HepG2 (cell line): ENCODE measurements at regions not wholly inside any gene's neighbourhood (a gene's known extent, or its start where the extent isn't known, plus 50 kb on each side); places are given as distances from the start of the nearest gene placed in this dataset.

Source experiments
- ARID4A ChIP-seq: sonication (generic); formaldehyde crosslinking; IDR thresholded peaks from 2 replicates; pipeline ENCODE4 v1.5.0; 2020; ENCODE audit warnings: mild to moderate bottlenecking, missing genetic modification reagents, borderline replicate concordance
- BRCA1 ChIP-seq: sonication (generic); formaldehyde crosslinking; IDR thresholded peaks from 2 replicates; pipeline ENCODE4 v1.4.0; 2020; ENCODE audit warnings: missing genetic modification reagents
- CENPX ChIP-seq: sonication (generic); formaldehyde crosslinking; IDR thresholded peaks from 2 replicates; pipeline ENCODE4 v1.9.0; 2021; ENCODE audit warnings: mild to moderate bottlenecking, missing genetic modification reagents, moderate library complexity
- MAFF ChIP-seq: IDR thresholded peaks from 2 replicates; pipeline ENCODE4 v1.6.1; 2011; ENCODE audit warnings: low read depth, low read length, improper control_type of control experiment
- MED8 ChIP-seq: sonication (generic); formaldehyde crosslinking; IDR thresholded peaks from 2 replicates; pipeline ENCODE4 v1.8.1; 2023; ENCODE audit warnings: mild to moderate bottlenecking, missing genetic modification reagents; ENCODE audit not compliant: insufficient replicate concordance
- MXD4 ChIP-seq: IDR thresholded peaks from 2 replicates; pipeline ENCODE4 v1.6.1; 2016; ENCODE audit warnings: mild to moderate bottlenecking, missing biosample characterization, missing genetic modification reagents
- NBN ChIP-seq: fragments of 450-650 bp; conservative IDR thresholded peaks from 2 replicates; pipeline ENCODE4 v1.6.1; 2017
- PHF8 ChIP-seq: sonication (generic); formaldehyde crosslinking; IDR thresholded peaks from 2 replicates; pipeline ENCODE4 v1.5.0; 2020; ENCODE audit warnings: missing genetic modification reagents
- SAFB2 ChIP-seq: sonication (generic); formaldehyde crosslinking; IDR thresholded peaks from 2 replicates; pipeline ENCODE4 v1.5.1; 2020; ENCODE audit warnings: missing genetic modification reagents, low read depth, mild to moderate bottlenecking, borderline replicate concordance
- TAF15 ChIP-seq: fragments of 200-400 bp; formaldehyde crosslinking; IDR thresholded peaks from one replicate; pipeline ENCODE4 v1.6.1; 2018; ENCODE audit warnings: mild to moderate bottlenecking, low read depth, low read length; ENCODE audit not compliant: poor library complexity, severe bottlenecking
- TRIM22 ChIP-seq: fragments of 450-650 bp; IDR thresholded peaks from 2 replicates; pipeline ENCODE4 v1.6.1; 2017
- ZBTB49 ChIP-seq: sonication (generic); formaldehyde crosslinking; IDR thresholded peaks from 2 replicates; pipeline ENCODE4 v1.4.0; 2020; ENCODE audit warnings: missing genetic modification reagents, borderline replicate concordance
- ZNF251 ChIP-seq: sonication (generic); formaldehyde crosslinking; IDR thresholded peaks from 2 replicates; pipeline ENCODE4 v1.9.0; 2021; ENCODE audit warnings: mild to moderate bottlenecking, missing genetic modification reagents
- ZNF331 ChIP-seq: sonication (generic); formaldehyde crosslinking; IDR thresholded peaks from 2 replicates; pipeline ENCODE4 v1.4.0; 2020; ENCODE audit warnings: missing genetic modification reagents
- ZNF609 ChIP-seq: sonication (generic); formaldehyde crosslinking; IDR thresholded peaks from 2 replicates; pipeline ENCODE4 v1.4.0; 2020; ENCODE audit warnings: mild to moderate bottlenecking, missing genetic modification reagents, borderline replicate concordance
- ZNF781 ChIP-seq: sonication (generic); formaldehyde crosslinking; IDR thresholded peaks from 2 replicates; pipeline ENCODE4 v1.5.1; 2020; ENCODE audit warnings: borderline replicate concordance, mild to moderate bottlenecking, missing genetic modification reagents; ENCODE audit errors: not compliant biosample characterization

GRCh38 chr1:4267381-4268261 is 367.5 kb upstream of the C1orf174 start (continued):
- TF ChIP-seq ZNF331 (CRISPR knock-in tag) (peak; percentile 70), SAFB2 (0 out of 2 replicates have a peak, but pooled peaks have one; percentile 13), PHF8 (CRISPR knock-in tag) (no peak), ZBTB49 (CRISPR knock-in tag) (no peak), MAFF (peak; percentile 95), ZNF251 (CRISPR knock-in tag) (no peak), MED8 (peak; percentile 97), BRCA1 (CRISPR knock-in tag) (no peak), TRIM22 (no peak), ZNF609 (CRISPR knock-in tag) (peak; percentile 78; the same call in 1 of the 2 replicates), TAF15 (no peak), ZNF781 (no peak), NBN (no peak), MXD4 (CRISPR knock-in tag) (0 out of 2 replicates have a peak, but pooled peaks have one; percentile 19), ARID4A (CRISPR knock-in tag) (peak; percentile 47; the same call in 1 of the 2 replicates), CENPX (no peak)
